ENCODE measurements at regions not wholly inside any gene's neighbourhood (a gene's known extent, or its start where the extent isn't known, plus 50 kb on each side); places are given as distances from the start of the nearest gene placed in this dataset.

GRCh38 chr5:125295405-125295872, 549.0 kb upstream of the ZNF608 start:
- TF ChIP-seq ZBTB7A (IDR thresholded peaks at IDR 0.05; ENCODE audit: low read depth) (no peak), NFIC (IDR thresholded peaks at IDR 0.05) (peak; percentile 64)

DNA sequence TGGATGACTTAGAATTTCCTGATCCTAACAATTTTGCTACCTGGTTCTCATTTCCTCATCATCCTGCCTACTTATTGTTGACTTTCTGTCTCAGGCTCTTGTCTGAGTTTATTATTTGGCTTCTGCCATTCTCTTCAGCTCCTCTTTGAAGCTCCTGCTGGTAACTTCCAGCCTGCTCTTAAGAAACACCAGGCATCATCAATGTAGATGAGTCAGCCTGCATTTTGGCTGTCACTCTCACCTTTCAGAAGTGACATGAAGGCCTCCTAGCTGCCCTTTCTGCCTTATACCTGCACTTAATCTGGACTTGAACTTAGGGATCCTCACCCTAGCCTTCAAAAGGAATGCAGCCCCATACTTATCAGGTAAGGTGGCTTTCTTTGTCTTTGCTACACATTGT, 551.8 kb upstream of the ZNF608 start:
- TF ChIP-seq ZBTB7A (IDR thresholded peaks at IDR 0.05; ENCODE audit: low read depth) = no peak
- no peak for TF ChIP-seq TEAD4 (IDR thresholded peaks at IDR 0.05)
- no peak for TF ChIP-seq EGR1 (IDR thresholded peaks at IDR 0.05)
- TF ChIP-seq NFIC (IDR thresholded peaks at IDR 0.05) = no peak
- TF ChIP-seq, protein P1, sequence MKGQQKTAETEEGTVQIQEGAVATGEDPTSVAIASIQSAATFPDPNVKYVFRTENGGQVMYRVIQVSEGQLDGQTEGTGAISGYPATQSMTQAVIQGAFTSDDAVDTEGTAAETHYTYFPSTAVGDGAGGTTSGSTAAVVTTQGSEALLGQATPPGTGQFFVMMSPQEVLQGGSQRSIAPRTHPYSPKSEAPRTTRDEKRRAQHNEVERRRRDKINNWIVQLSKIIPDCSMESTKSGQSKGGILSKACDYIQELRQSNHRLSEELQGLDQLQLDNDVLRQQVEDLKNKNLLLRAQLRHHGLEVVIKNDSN (IDR thresholded peaks at IDR 0.05) = no peak
- no peak for TF ChIP-seq EP300 (IDR thresholded peaks at IDR 0.05; ENCODE audit: borderline replicate concordance)
- TF ChIP-seq FOXM1 (IDR thresholded peaks at IDR 0.05; ENCODE audit: borderline replicate concordance, low read depth) = no peak
- TF ChIP-seq, protein P2, sequence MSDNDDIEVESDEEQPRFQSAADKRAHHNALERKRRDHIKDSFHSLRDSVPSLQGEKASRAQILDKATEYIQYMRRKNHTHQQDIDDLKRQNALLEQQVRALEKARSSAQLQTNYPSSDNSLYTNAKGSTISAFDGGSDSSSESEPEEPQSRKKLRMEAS (IDR thresholded peaks at IDR 0.05) = no peak
- TF ChIP-seq CEBPB (IDR thresholded peaks at IDR 0.05) = no peak

- no peak for TF ChIP-seq NFIC (IDR thresholded peaks at IDR 0.05)
- TF ChIP-seq RAD21 (IDR thresholded peaks at IDR 0.05; ENCODE audit: low read depth) = no peak
- TF ChIP-seq, protein P1 (IDR thresholded peaks at IDR 0.05) = no peak
- no peak for TF ChIP-seq YY1 (IDR thresholded peaks at IDR 0.05; ENCODE audit: low read depth)
- TF ChIP-seq TAF1 (IDR thresholded peaks at IDR 0.05; ENCODE audit: low read depth) = no peak
- no peak for TF ChIP-seq CREB1 (IDR thresholded peaks at IDR 0.05; ENCODE audit: low read depth)
- no peak for TF ChIP-seq ZBTB7A (IDR thresholded peaks at IDR 0.05; ENCODE audit: low read depth)
- no peak for TF ChIP-seq TEAD4 (IDR thresholded peaks at IDR 0.05)
- TF ChIP-seq, protein P3, sequence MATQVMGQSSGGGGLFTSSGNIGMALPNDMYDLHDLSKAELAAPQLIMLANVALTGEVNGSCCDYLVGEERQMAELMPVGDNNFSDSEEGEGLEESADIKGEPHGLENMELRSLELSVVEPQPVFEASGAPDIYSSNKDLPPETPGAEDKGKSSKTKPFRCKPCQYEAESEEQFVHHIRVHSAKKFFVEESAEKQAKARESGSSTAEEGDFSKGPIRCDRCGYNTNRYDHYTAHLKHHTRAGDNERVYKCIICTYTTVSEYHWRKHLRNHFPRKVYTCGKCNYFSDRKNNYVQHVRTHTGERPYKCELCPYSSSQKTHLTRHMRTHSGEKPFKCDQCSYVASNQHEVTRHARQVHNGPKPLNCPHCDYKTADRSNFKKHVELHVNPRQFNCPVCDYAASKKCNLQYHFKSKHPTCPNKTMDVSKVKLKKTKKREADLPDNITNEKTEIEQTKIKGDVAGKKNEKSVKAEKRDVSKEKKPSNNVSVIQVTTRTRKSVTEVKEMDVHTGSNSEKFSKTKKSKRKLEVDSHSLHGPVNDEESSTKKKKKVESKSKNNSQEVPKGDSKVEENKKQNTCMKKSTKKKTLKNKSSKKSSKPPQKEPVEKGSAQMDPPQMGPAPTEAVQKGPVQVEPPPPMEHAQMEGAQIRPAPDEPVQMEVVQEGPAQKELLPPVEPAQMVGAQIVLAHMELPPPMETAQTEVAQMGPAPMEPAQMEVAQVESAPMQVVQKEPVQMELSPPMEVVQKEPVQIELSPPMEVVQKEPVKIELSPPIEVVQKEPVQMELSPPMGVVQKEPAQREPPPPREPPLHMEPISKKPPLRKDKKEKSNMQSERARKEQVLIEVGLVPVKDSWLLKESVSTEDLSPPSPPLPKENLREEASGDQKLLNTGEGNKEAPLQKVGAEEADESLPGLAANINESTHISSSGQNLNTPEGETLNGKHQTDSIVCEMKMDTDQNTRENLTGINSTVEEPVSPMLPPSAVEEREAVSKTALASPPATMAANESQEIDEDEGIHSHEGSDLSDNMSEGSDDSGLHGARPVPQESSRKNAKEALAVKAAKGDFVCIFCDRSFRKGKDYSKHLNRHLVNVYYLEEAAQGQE (IDR thresholded peaks at IDR 0.05; ENCODE audit: low read depth) = no peak
- TF ChIP-seq, protein P2 (IDR thresholded peaks at IDR 0.05) = no peak
- TF ChIP-seq EGR1 (IDR thresholded peaks at IDR 0.05) = no peak
- TF ChIP-seq EP300 (IDR thresholded peaks at IDR 0.05; ENCODE audit: borderline replicate concordance) = no peak
- TF ChIP-seq FOXM1 (IDR thresholded peaks at IDR 0.05; ENCODE audit: borderline replicate concordance, low read depth) = no peak
- no peak for TF ChIP-seq CEBPB (IDR thresholded peaks at IDR 0.05)
- TF ChIP-seq TCF12 (IDR thresholded peaks at IDR 0.05; ENCODE audit: low read depth) = no peak
Observed at GRCh38 chr5:125298746-125299379, 552.4 kb upstream of the ZNF608 start.

- TF ChIP-seq YY1 (IDR thresholded peaks at IDR 0.05; ENCODE audit: low read depth) (no peak), TEAD4 (IDR thresholded peaks at IDR 0.05) (0 out of 2 replicates have a peak, but pooled peaks have one; percentile 18), CREB1 (IDR thresholded peaks at IDR 0.05; ENCODE audit: low read depth) (no peak), RAD21 (IDR thresholded peaks at IDR 0.05; ENCODE audit: low read depth) (no peak), TCF12 (IDR thresholded peaks at IDR 0.05; ENCODE audit: low read depth) (no peak), EP300 (IDR thresholded peaks at IDR 0.05; ENCODE audit: borderline replicate concordance) (no peak), NFIC (IDR thresholded peaks at IDR 0.05) (no peak)
- TF ChIP-seq, protein P1 (IDR thresholded peaks at IDR 0.05) = no peak
- TF ChIP-seq, protein P3 (IDR thresholded peaks at IDR 0.05; ENCODE audit: low read depth) = no peak
Observed at GRCh38 chr5:125301711-125302110, 555.3 kb upstream of the ZNF608 start.

DNA sequence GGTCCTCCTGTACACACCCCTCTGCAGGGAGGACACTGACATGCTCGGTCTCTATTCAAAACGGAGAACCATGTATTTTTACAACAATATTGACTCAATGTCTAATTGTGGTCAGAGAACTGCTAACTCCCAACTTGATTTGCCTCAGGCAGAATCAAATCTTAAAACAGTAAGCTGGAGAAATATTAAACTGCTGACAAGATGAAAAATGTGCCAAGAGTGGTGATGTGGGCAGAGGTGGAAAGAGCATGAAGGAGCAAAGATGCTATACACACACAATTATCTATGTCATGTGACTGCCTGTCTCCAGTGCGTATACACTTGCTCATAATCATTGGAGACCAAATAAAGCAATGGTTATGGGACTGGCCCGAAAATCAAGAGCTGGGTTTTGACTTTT, 556.1 kb upstream of the ZNF608 start:
- TF ChIP-seq RAD21 (IDR thresholded peaks at IDR 0.05; ENCODE audit: low read depth) (no peak), YY1 (IDR thresholded peaks at IDR 0.05; ENCODE audit: low read depth) (no peak), TCF12 (IDR thresholded peaks at IDR 0.05; ENCODE audit: low read depth) (no peak), TAF1 (IDR thresholded peaks at IDR 0.05; ENCODE audit: low read depth) (no peak), CREB1 (IDR thresholded peaks at IDR 0.05; ENCODE audit: low read depth) (no peak), EP300 (IDR thresholded peaks at IDR 0.05; ENCODE audit: borderline replicate concordance) (no peak), NFIC (IDR thresholded peaks at IDR 0.05) (no peak), ZBTB7A (IDR thresholded peaks at IDR 0.05; ENCODE audit: low read depth) (no peak), CEBPB (IDR thresholded peaks at IDR 0.05) (no peak), TEAD4 (IDR thresholded peaks at IDR 0.05) (no peak), FOXM1 (IDR thresholded peaks at IDR 0.05; ENCODE audit: borderline replicate concordance, low read depth) (no peak), EGR1 (IDR thresholded peaks at IDR 0.05) (no peak)
- TF ChIP-seq, protein P3 (IDR thresholded peaks at IDR 0.05; ENCODE audit: low read depth) = no peak
- TF ChIP-seq, protein P2 (IDR thresholded peaks at IDR 0.05) = no peak
- TF ChIP-seq, protein P1 (IDR thresholded peaks at IDR 0.05) = no peak
